Fibroblast of skin of abdomen (primary cell): ENCODE measurements at regions not wholly inside any gene's neighbourhood (a gene's known extent, or its start where the extent isn't known, plus 50 kb on each side); places are given as distances from the start of the nearest gene placed in this dataset.

Experiments used
- DNase-seq: peaks from one replicate; pipeline ENCODE4 v3.0.0-alpha.2; 2013

DNA sequence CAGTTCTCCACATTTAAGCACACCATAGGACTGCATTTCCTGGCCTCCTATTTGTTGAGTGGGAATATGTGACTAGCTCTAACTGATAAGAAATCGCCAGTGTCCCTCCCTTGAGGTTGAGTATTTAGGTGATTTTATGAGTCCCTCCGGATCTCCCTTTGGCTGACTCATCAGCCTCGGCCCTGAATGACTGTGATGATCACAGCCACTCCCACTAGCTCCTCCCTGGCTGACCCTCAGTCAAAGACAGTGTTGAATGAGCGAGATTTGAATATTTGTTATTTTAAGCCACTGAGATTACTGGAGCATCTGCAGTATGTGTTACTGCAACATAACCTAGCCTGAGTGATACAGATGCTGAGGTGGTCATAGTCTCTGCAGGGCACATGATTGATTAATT lies 515.3 kb downstream of the EPHB1 start:
- no peak for DNase-seq

DNA sequence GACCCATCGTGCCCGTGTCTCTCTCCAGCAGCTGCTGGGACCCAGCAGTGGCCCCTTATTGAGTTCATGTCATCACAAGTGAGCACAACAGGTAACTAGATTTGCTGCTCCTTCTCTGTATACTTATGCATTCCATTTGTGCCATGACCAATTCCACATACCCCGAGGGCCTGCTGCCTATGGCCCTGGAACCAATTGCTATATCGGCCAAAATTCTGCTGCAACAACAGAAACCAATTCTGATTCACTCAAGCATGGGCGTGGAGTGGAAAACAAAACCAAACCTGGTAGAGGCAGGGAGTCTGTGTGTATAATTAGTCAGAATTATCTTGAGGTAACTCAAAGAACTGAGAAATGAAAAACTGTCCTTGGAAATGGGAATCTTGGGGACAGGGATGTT lies 516.6 kb downstream of the EPHB1 start:
- DNase-seq: no peak

DNA sequence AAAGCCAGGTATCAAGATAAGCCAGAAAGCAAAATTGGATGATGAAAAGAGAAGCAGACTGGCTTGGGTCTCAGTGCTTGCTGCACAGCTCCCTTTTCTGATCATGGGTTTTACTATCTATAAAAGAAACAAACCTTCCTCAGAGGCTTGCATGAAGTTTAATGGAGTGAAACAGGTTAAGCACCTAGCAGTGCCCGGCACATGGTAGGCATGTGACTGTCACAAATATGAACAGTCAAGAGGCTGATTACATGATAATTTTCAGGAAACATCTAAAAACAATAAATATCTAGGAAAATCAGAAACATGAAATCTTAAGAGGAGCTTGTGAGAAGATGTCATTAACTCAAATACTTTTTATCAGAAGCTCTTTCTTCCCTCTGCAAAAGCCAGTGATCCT lies 519.2 kb downstream of the EPHB1 start:
- no peak for DNase-seq

DNA sequence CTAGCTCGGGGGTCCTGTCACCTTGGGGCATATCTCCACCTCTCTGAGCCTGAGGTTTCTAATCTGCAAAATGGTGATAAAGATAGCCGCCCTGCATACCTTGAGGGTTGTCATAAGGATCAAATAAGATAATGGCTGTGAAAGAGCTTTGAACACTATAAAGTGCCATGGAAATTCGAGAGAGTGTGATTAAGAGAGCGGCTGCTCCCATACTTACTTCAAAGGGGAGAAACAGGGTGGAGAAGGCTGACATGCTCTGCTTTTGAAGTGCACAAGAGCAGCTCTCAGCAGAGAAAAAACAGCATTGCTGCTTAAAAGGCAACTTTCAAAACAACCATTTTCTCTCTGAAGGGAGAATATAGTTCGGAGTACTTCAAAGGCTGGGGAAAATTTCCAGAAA lies 529.2 kb downstream of the EPHB1 start:
- no peak for DNase-seq

DNA sequence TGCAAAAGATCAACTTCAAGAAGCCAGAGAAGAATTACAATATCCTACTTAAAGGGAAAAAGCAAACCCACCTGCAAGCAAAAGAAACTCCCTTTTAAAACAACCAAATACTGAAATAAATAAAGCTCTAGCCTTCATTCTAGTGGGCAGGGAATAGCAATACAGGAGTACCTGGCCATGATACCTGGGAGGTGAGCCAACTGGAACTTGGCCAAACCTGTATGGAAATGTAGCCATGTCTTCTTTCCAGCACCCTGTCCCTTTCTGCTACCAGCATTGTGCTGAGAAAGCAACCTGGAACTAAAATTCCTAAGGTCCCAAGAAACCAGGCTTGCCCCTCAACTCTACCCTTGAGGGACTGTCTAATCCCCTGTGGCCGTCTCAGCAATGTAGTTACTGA lies 530.0 kb downstream of the EPHB1 start:
- no peak for DNase-seq

DNA sequence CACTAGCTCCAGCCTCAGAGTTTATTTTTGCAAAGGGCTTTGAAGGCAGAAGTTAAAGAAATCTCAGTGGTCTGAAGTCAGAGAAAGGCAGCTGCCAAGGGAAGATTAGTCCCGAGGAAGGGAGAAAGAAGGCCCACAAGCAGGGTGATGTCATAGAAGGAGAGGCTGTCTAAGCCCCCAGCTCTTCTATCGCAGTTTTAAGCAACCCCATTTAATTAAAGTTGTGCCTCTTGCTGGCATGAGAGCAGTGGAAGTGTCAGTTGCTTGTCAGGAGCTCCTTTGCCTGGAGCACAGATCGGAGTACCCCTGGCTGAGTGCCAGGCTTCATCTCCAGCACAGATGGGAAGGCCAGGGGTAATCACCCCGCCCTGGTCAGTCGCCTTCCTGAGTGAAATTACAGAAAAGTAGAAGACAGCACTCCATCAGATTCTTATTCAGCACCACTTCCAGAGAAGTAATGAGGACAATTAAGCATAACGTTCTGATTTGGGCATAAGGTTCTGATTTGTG lies 530.7 kb downstream of the EPHB1 start:
- no peak for DNase-seq

DNA sequence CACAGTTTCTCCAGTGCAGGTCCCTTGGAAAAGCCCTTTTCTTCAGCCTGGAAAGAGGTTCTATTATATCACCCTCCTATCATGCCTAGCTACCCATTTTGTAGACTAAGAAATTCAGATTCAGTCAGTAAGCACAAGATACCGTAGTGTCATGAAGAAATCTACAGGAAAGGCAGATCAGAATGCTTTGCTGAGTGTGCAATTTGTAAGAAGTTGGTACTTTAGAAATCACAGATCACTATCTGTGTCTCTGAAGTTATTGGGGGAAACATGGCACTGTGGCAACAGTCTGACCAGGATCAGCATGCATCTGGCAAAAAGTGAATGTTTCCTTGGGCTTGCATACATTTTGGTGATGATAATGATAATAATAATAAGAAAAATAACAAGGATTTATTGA lies 531.8 kb downstream of the EPHB1 start:
- no peak for DNase-seq

DNA sequence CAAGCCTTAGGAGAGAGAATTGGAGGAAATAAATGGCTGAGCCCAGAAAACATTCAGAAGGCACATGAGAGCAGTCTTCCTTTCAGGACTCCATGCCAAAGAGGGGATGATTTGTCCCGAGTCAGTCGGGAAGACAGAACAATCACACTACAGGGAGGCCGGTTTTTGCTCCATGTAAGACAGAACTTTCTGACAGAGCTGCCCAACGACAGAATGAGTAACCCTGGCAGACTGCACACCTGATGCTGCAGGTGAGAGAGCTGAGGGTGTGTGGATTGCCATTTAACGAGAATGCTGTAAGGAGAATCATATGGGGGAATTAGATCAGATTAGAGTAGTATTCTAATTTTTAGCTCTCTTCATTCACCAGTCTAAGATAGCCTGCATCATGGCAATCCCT lies 533.0 kb downstream of the EPHB1 start:
- no peak for DNase-seq

DNA sequence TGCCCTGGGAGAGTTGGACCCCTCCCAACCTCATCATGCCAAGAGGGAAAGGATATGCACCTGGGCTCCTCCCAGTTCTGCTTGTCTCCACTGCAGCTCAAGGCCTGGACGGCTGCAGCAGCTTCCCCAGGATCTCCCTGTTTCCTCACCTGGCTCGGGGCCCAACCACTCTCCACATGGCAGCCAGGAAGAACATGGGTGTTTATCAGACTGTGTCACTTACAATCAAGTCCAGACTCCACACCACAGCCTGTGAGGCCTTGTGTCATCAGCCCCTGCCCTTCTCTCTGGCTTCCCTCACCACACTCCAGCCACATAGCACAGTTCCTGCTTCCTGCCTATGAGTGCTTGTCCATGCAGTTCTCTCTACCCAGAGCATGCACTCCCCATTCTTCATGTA lies 534.4 kb downstream of the EPHB1 start:
- no peak for DNase-seq

DNA sequence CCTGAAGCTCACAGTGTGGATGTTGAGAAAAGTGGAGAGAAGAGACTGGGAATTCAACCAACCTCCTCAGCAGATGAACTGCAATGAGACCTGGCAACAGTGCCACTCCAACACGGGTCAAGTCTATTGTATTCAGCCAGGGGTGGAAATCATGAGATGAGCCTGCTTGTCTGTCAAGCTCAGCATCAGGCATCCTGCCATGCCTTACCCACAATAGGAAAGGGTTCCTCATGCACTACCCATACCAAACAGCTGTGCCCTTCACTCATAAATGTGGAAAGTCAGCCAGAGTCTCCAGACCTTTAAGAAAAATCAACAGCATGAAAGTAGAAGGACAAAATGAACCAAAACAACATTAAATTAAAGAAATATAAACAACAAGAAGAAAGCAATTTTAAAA lies 542.1 kb downstream of the EPHB1 start:
- no peak for DNase-seq

DNA sequence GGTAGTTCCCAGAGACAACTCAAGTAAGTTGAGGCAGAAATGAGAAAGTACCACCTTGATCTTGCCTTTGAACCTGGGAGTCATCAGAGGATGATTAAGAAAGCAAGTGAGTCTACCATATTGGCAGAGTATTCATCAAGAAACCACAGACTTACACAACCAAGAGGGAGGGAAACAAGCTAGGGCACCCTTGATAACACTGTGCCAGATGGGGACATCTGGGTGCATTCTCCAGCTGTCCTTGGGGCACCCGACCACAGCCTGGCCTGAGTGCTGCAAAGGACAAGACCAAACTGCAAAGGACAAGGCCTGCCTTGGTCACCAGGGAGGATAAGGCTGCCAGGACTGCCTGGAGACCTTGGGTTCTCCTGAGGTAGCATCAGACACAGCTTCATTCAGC lies 553.6 kb downstream of the EPHB1 start:
- no peak for DNase-seq

DNA sequence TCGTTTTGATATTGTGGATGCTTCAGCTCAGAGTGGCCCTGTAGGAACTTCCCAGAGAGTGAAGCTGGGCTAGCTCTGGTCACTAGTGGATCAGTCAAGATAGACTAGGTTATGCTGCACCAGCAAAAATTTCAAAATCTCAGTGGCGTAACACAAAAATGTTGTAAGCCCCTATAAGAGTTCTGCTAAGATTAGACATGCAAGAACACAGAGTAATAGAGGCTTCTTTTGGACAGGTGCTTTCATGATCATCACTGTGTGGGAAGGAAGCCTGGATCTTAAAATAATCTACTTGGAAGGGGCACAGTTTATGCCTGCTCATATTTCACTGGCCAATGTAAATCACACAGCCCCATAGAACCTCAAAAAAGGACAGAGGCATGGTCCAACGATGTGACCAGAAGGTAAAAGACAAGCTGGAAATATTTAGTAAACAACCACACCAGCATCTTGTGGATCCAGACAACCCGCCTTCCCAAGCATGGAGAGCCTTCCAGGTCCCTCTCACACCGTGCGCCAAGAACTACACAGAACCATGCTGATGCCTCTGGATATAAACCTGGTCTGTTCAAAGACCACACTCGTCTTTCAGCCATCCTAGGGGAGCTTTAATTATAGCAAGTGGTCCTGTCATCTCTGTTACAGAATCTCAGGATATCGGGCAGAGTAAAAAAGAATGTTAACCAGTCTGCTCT lies 554.3 kb downstream of the EPHB1 start:
- DNase-seq: no peak

DNA sequence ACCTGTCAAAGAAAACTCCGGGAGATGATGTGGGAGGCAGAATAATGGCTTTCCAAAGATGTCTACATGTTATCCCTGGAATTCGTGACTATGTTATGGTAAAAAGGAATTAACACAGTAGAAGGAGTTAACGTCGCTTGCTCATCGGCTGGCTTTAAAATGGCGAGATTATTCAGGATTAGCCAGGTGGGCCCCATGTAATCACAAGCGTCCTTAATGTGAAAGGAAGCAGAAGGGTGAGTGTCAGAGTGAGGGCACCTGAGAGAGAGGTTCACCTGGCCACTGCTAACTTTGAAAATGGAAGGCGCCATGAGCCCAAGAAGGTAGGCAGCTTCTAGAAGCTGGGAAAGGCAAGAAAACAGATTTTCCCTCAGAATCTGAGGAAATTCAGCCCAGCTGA lies 557.2 kb downstream of the EPHB1 start:
- no peak for DNase-seq

DNA sequence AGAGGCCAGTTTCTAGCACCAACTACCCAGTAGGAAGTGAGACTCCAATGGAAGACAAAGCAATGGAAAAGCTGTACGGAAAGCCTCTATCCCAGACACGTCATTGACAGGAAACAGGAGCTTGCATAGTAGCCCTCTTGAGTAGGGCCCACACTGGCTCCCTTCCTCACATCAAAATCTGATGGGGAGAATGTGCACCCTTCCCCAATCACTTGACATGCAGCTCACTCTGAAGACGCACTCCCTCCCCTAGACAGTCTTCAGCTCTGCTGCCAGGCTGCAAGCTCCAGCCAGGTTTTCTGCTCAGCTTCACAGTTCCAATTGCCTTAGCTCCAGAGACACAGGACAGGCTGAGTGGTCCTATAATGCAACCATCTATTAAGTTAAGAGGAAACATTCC lies 567.8 kb downstream of the EPHB1 start:
- no peak for DNase-seq

DNA sequence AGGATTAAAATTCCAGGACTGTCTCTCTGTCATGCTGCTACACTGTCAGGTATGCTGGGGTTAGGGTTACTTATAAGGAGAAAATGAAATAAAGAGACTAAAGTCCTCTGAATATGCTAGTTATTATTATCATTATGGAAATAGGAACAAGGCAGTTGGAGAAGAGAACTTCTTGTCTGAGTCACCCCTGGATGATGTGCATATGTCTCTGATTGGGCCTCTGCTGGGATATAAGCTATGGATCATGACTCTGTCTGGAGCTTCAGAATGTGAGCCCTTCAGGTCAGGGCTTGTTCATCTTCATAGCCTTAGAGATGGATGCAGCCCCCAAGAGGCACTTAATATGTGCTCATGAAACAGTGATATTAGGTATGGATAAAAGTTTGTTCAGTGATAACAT lies 569.6 kb downstream of the EPHB1 start:
- DNase-seq: no peak

DNA sequence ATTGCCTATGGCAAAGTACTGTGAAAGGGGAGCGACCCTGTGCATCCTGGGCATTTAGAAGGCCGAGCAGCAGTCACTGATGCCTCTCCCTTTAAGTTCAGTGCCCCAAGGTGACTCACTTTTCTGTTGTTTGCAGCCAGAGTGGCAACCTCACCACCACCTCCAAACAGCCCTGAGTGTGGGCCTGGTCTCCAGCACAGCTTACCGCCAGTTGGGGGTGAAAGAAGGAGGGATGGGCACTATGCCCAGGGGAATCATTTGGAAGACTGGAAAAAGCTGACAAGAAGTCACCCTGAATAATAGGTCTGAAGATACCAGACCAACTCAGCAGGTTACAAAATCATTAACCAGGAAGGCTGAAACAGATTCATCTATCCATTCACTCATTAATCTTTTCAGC lies 571.8 kb downstream of the EPHB1 start:
- no peak for DNase-seq

DNA sequence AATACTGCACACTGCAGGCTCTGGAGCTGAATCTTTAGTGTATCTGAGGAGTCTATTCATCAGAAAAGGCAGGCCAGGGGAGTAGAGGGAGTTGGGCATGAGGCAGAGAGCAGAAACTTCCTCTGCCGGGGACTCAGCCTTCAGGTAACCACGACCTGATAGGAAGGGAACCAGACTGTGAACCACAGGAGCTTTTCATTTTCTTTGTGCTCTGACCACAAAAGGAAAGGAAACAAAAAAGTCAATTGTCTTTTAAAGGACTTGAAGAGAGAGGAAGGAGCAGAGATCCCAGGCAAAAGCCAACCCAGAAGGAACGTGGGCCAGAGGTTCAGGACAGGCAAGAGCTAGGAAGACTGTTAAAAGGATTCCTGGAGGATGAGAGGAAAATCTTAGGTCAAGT lies 573.3 kb downstream of the EPHB1 start:
- no peak for DNase-seq

DNA sequence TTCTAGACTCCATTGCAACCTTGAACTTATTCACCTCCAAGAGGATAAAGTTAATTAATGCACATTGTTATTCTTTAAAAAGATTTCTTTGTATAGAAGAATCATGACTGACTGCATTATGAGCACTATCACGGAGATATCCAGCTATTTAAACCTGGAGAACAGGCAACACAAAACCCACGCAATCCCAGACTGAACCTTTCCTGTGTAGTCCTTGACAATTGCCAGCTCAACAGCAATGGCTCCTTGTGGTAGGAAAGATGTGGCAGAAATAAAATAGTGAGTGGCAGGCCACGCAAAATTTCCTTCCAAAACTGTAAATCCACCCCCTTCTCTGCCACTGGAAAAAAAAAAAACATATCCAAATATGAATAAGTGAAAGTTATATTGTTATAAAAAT lies 573.7 kb downstream of the EPHB1 start:
- no peak for DNase-seq

DNA sequence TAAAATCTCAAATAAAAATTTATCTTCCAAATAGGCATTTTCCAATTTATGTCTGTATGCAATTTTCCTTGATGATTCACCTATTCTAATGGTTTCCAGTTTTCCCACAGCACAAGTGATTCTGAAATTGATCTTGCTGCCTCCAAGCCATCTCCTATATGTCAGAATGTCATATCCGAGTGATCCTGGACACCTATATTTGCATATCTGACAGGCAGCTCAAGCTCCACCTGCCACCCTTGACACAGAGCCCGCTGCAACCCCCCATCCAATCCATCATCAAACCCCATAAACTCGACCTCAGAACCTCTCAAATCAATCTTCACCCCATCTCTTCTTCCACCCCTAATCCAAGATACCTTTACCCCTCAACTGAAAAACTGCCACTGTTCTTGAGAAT lies 579.5 kb downstream of the EPHB1 start:
- DNase-seq: no peak

DNA sequence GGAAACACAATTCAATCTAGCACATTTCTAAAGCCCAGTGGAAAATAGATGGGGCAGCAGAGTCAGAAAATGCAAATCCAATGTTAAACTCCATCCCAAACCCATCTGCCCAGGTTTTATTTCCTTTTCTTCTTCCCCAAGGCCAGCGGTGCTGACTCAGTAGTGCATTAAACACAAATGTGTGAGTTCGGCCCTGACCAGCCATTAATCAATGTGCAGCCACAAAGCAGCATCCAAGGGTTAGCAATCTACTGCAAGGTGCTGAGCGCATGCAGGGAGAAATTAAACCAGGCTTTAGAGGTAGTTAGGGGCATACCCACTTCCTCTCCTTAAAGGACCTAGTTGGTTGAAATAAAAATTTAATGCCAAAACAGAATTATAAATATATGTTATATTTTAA lies 583.3 kb upstream of the PPP2R3A start:
- DNase-seq: no peak

DNA sequence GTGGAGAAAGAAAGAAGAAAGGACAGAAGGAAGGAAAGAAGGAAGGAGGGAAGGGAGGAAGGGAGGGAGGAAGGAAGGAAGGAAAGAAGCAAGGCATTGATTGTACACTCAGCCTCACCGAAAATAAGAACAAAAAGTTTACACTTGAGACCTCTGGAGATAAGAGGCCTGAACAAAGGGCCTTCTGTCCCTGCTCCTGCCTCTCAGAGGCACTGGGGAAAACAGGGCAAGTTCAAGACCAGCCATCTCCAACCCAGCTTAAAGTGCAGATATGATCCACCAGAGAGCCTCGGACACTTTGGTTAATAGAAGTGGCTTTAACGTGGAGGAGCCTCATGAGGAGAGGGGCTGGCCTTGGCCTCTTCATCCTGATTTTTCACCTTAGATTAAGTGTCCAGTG lies 582.9 kb upstream of the PPP2R3A start:
- DNase-seq: no peak

DNA sequence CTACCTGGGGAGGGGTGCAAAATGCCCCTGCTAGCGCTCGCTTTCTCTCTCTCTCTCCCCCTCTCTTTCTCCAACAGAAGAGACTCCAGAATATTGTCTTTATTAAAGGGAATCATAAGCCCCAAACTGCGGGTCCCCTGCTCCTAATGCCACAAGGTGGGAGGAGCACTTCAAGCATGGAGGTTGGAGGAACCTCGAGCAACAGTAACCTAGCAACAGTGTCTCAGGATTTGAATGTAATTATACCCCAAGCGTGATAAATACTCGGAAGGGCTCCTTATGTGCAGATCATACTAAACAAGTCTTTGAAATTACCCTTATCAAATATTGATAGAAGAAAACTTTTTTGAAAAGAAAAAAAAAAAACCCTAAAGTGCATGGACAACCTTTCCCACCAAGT lies 582.2 kb upstream of the PPP2R3A start:
- DNase-seq: no peak

DNA sequence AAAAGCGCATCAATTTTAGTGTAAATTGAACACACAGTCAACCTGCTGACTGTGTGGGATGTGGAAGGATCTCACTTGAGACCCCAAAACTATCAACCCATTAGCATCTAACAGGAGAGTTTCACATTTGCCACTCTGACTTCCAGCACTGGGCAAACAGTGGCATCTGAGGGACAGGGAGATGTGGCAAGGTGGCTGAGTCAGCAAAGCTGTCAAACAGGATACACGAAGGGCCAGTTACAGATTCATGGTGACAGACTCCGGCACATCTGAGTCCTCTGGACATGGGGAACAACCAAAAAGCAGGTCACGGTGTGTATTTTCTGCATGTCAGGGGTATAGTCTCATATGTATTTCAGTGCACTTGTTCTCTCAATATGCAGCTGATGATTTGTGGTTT lies 573.4 kb upstream of the PPP2R3A start:
- no peak for DNase-seq

DNA sequence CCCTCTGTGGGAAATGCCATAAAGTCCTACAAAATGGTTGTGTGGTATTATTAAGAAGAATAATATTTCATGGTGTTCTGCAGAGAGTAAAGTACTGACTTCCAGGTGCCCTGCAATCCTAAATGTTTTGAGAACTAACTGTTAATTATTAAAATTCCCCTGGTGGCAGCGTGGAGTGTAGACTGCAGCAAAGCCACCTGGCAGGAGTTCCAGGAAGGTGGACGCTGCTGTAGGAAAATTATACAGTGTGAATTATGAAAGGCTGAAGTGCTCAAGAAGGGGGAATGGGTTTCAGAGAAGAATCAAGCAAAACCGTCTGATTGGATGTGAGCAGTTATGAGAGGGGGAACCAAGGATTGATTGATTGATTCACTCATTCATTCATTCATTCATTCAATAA lies 572.4 kb upstream of the PPP2R3A start:
- DNase-seq: no peak

DNA sequence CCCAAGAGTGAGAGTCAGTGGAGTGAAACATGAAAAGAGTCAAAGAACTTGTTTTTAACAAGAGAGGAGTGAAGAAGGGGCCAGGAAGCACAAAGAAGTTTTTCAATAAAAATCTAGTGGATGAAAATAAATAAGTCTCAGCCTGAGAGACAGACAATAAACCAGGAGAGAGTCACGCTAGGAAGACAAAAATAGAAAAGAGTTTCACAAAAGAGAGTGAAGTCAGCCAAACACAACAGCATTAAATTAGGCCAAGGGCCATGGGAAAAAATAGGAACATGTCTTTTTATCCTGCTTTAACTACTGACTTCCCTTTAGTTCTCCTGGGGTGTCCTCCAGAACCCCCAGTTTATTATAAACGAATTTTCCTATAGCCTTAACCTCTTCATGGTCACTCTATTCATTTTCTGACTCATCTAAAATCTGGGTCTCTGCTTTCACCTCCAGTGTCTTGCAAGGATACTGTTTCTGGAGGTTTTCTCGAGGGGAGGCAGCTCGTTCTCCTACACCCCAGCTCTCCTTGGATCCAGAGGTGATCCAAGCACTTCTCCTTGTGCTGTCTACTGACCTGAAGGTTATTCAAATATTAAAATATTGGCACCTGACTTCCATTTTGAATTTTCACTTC lies 571.5 kb upstream of the PPP2R3A start:
- no peak for DNase-seq
